ENCODE measurements at regions not wholly inside any gene's neighbourhood (a gene's known extent, or its start where the extent isn't known, plus 50 kb on each side); places are given as distances from the start of the nearest gene placed in this dataset.

DNA sequence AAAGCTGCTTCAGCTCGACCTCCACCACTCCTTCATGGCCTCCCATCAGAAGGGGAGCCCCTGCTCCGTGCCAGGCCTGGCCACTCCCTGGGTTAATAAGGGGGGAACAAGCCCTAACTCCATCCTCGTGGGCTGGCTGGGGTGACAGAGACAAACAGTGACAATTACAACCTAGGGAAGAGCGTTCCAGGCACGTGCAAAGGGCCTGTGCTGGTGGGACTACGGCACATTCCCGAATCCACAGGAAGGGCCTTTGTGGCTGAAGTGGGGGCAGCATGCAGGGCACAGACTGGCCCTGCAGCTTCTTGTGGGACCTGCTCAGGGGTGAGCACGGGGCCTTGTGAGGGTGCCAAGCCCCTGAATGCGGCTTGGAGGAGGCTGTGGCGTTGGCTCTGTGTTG, 157.4 kb downstream of the C9orf50 start:
- TF ChIP-seq POLR2A (IDR thresholded peaks at IDR 0.05; ENCODE audit: low read length) (no peak), GATA1 (IDR thresholded peaks at IDR 0.05; ENCODE audit: low read depth, low read length) (no peak)

Data from erythroblast (primary cell).